ENCODE measurements at regions not wholly inside any gene's neighbourhood (a gene's known extent, or its start where the extent isn't known, plus 50 kb on each side); places are given as distances from the start of the nearest gene placed in this dataset.

DNA sequence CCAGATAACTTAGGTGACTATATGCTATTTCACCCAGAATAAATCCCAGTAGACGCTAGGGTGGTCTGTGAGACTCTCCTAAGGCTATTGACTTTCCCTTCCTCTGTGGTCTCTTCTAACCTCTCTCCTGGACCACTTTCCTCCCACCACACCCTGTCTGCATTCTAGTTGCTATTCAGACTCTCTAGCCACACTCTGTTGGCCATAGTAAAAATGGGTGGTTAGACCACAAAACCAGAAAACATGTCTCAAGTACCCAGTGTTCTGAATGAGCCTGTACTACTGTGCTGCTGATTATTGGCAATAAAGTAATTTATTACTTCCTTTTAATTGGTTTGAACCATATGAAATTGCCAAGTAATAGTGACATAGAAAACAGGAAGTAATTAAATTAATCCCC is 240.8 kb downstream of the KIF20B start:
- no peak for ATAC-seq (ENCODE audit: low FRiP score)

GRCh38 chr10:89944138-89944537 is 242.7 kb downstream of the KIF20B start:
- DNase-seq (ENCODE audit: low spot score) (no peak), ATAC-seq (ENCODE audit: low FRiP score) (no peak)
- TF ChIP-seq CTCF (IDR thresholded peaks at IDR 0.05) = no peak

More for the DNA sequence above, 240.8 kb downstream of the KIF20B start:
- no peak for TF ChIP-seq CTCF (IDR thresholded peaks at IDR 0.05)
- no peak for DNase-seq (ENCODE audit: low spot score)

DNA sequence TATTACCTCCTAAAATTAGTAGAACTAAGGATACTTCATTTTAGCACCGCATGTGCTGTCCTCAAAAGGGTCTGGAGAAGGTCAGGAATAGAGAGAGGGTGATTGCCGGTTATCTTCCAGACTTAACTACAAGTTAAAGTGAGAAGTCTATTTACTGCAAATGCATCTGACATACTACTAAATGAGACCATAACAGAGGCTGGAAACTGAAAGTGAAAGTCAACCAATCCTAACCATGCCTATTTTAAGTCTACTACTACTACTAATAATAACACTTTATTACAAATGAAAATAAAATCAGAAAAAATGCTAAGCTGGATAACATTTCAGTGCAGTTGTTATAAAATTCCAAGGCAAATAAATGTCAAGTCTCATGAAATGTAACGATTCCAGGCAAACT is 244.7 kb downstream of the KIF20B start:
- TF ChIP-seq CTCF (IDR thresholded peaks at IDR 0.05) = no peak
- ATAC-seq (ENCODE audit: low FRiP score) = no peak
- DNase-seq (ENCODE audit: low spot score) = no peak

DNA sequence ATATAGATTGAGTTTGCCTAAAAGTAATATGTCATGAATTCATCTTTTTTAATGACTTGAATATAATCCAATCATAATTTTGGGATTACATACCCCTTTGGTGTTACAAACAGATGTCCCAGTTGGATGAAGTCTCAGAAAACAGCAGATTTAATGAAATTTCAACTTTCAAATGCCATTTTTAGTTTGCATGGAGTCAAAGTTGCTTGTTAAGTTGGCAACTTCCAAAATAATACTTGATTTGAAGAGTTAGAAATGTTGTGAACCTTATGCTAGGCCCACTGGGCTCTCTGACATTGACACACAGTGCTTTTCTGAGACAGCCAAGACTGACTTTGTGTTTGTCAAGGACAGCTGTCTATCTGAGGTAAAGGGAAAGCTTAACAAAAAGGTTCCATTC is 248.1 kb downstream of the KIF20B start:
- DNase-seq (ENCODE audit: low spot score) (no peak), ATAC-seq (ENCODE audit: low FRiP score) (no peak)
- no peak for TF ChIP-seq CTCF (IDR thresholded peaks at IDR 0.05)

DNA sequence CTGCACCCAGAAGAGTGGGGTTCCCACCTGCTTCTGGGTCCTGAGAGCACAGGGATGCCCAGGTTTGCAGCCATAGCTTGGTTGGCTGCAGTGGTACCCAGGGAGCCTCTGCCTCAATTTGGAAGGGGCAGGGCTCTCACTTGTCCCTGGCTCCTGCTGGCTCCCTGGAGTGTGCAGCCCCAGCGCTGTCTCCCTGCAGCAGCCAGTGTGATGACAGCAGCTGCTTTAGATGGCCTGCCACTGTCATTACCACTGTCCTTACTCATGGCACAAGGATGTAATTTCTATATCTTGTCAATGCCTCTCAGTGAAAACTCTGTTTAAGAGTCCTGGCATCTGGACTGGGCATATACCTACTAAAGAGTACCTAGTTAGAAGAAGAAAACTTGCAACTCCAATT is 250.9 kb downstream of the KIF20B start:
- ATAC-seq (ENCODE audit: low FRiP score) (no peak), DNase-seq (ENCODE audit: low spot score) (no peak)
- no peak for TF ChIP-seq CTCF (IDR thresholded peaks at IDR 0.05)

DNA sequence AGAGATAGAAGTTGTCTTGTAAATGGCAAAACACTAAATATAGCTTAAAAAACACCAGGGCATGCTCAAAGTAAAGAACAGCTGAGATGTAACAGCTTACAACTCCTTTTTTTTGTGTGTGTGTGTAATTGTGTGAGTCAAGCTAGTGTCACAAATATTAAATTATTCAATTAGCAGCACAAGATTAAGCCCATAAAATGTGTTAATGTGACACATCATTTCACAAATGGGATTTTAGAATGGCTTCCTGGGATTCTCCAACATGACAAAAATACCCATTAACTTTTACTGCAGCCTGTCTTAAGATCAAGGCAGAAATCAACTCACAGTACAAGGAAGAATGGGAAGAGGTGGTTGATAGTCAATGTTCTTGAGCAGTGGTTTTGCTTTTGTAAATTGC is 251.4 kb downstream of the KIF20B start:
- no peak for TF ChIP-seq CTCF (IDR thresholded peaks at IDR 0.05)
- no peak for ATAC-seq (ENCODE audit: low FRiP score)
- no peak for DNase-seq (ENCODE audit: low spot score)

- no peak for DNase-seq (ENCODE audit: low spot score)
- no peak for ATAC-seq (ENCODE audit: low FRiP score)
- TF ChIP-seq CTCF (IDR thresholded peaks at IDR 0.05) = no peak
Observed at GRCh38 chr10:89954061-89954460, 252.7 kb downstream of the KIF20B start.

All from omental fat pad (tissue), 3 donors.